ENCODE measurements at regions not wholly inside any gene's neighbourhood (a gene's known extent, or its start where the extent isn't known, plus 50 kb on each side); places are given as distances from the start of the nearest gene placed in this dataset.
A peak's percentile ranks its signal among the peaks of the same experiment; 100 is the strongest.

- DNase-seq (ENCODE audit: low read depth), result no peak
- H3K4me3 ChIP-seq (ENCODE audit: low read depth, low read length), result no peak overlapping the region
- no peak for TF ChIP-seq CTCF (IDR thresholded peaks at IDR 0.05; ENCODE audit: low read depth, low read length)
- TF ChIP-seq MAX (IDR thresholded peaks at IDR 0.05; ENCODE audit: low read depth, low read length), result no peak
- TF ChIP-seq MYC (IDR thresholded peaks at IDR 0.05; ENCODE audit: low read depth, low read length), result no peak
Observed at GRCh38 chr3:193782747-193783146, 189.7 kb downstream of the OPA1 start.

DNA sequence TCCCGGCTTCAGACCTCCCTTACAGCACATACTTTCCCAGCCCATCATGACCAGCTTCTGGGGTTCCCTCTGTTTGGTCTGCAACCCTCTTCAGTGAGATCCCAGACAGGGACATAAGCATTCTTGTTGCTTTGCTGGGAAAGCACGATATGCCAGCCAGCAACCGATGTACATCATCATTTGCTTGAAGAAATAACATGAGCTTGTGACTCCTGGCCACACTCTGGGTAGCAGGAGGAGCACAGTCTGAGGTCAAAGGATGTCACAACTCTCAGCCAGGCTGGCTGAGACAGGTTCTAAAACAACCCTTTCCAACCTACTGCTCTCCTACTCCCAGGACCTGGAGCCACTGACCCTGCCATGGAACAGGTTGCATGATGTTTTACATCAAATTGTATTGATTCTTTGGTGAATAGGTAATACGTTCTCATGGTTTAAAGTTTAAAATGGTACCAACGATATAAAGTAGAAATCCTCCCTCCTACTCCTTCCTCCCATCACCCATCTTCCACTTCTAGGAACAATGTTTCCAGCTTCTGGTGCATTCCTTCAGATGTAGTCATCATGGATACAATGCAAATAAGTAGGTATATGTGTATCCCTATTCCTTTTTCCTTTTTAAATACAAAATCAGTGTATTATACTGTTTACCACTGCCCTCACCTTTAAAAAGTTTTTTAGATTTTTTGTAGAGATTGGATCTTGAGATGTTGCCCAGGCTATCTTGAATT, 190.3 kb downstream of the OPA1 start:
- DNase-seq (ENCODE audit: low read depth), result no peak
- TF ChIP-seq POLR2A (IDR thresholded peaks at IDR 0.05; ENCODE audit: extremely low read depth, insufficient read length) (no peak), CTCF (IDR thresholded peaks at IDR 0.05; ENCODE audit: low read depth, low read length) (no peak), MYC (IDR thresholded peaks at IDR 0.05; ENCODE audit: low read depth, low read length) (no peak), MAX (IDR thresholded peaks at IDR 0.05; ENCODE audit: low read depth, low read length) (no peak)
- H3K4me3 ChIP-seq (ENCODE audit: low read depth, low read length), result no peak overlapping the region

DNA sequence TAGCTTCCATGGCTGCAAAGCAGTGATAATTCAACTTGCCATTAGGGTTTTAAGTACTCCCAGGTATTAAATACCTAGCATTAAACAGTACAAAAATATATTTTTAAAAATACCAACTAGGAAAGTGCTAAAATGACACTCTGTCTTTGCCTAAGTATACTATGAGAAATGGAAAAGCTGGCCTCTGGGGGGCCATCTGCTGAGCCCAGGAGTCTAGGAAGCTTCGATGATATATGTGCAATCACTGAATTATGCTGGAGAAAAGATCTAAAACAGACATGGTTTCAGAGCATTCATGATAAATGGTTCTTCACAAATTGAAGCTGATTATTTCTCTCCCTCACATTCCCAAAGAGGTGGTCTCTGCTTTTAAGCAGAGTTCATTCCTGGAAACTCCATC, 191.8 kb downstream of the OPA1 start:
- no peak overlapping the region for H3K4me3 ChIP-seq (ENCODE audit: low read depth, low read length)
- TF ChIP-seq MAX (IDR thresholded peaks at IDR 0.05; ENCODE audit: low read depth, low read length), result no peak
- no peak for TF ChIP-seq POLR2A (IDR thresholded peaks at IDR 0.05; ENCODE audit: extremely low read depth, insufficient read length)
- TF ChIP-seq MYC (IDR thresholded peaks at IDR 0.05; ENCODE audit: low read depth, low read length), result no peak
- TF ChIP-seq CTCF (IDR thresholded peaks at IDR 0.05; ENCODE audit: low read depth, low read length), result no peak
- DNase-seq (ENCODE audit: low read depth), result no peak

DNA sequence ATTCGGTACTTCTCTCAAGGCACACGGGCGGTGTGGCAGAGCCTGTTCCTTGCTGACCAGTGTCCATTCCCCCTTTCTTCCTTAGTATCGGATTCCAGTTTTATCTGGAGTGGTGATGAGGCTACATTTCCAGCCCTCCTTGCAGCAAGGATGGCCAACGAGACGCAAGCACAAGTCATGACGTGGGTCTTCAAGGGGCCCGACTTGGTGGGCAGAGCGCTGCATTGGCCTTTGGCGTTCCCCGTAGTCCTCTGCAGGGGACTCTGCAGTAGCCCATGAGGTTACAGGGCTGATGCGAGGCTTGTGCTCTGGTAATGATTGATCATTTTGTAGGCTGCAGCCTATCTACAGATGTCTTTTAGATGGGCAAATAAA, 194.5 kb downstream of the OPA1 start:
- DNase-seq (ENCODE audit: low read depth), result no peak
- no peak for TF ChIP-seq CTCF (IDR thresholded peaks at IDR 0.05; ENCODE audit: low read depth, low read length)

GRCh38 chr3:193788189-193788991, 195.4 kb downstream of the OPA1 start:
- H3K4me3 ChIP-seq (ENCODE audit: low read depth, low read length), result no peak overlapping the region
- peak; percentile 74 for DNase-seq (ENCODE audit: low read depth)
- TF ChIP-seq MYC (IDR thresholded peaks at IDR 0.05; ENCODE audit: low read depth, low read length) (no peak), CTCF (IDR thresholded peaks at IDR 0.05; ENCODE audit: low read depth, low read length) (peak; percentile 79)

More for the DNA sequence above, 194.5 kb downstream of the OPA1 start:
- H3K4me3 ChIP-seq (ENCODE audit: low read depth, low read length), result no peak overlapping the region

DNA sequence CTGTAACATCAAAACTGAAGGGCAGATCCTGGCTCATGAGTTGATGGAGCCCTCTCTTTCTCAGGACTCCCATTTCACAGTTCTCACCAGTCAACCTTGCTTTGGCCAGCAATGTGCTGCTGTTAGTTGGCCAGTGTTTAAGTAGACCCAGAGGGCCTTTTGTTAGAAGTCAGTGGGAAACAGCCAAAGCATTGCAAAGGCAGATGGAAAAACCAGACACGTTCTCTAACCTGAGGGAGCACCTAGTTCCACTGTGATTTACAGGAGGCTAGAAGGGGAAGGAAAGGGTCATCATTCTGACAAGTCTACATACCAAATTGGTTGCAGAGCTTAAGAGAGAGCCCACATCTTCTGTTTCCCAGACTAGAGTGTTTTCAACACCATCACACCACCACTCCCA, 196.4 kb downstream of the OPA1 start:
- no peak overlapping the region for H3K4me3 ChIP-seq (ENCODE audit: low read depth, low read length)
- TF ChIP-seq MYC (IDR thresholded peaks at IDR 0.05; ENCODE audit: low read depth, low read length), result no peak
- no peak for TF ChIP-seq MAX (IDR thresholded peaks at IDR 0.05; ENCODE audit: low read depth, low read length)
- no peak for TF ChIP-seq POLR2A (IDR thresholded peaks at IDR 0.05; ENCODE audit: extremely low read depth, insufficient read length)
- no peak for TF ChIP-seq CTCF (IDR thresholded peaks at IDR 0.05; ENCODE audit: low read depth, low read length)
- no peak for DNase-seq (ENCODE audit: low read depth)
